Colonic mucosa (tissue), 4 donors: ENCODE measurements at regions not wholly inside any gene's neighbourhood (a gene's known extent, or its start where the extent isn't known, plus 50 kb on each side); places are given as distances from the start of the nearest gene placed in this dataset.

Source experiments
- DNase-seq: peaks from one replicate; pipeline ENCODE4 v3.0.0-alpha.2; 2020
- H3K27ac ChIP-seq: fragments of 200-600 bp; one replicate; pipeline ENCODE4 v1.8.0; 2021
- H3K27me3 ChIP-seq: fragments of 200-600 bp; one replicate; pipeline ENCODE4 v1.8.0; 2021
- H3K36me3 ChIP-seq: fragments of 200-600 bp; one replicate; pipeline ENCODE4 v1.8.0; 2021
- H3K4me1 ChIP-seq: fragments of 200-600 bp; one replicate; pipeline ENCODE4 v1.8.0; 2021; ENCODE audit warnings: mild to moderate bottlenecking
- H3K4me3 ChIP-seq: fragments of 200-600 bp; one replicate; pipeline ENCODE4 v1.8.0; 2021
- H3K9ac ChIP-seq, 2 donors: one replicate each; pipeline ENCODE4 v1.7.0; 2013; ENCODE audit warnings: control low read depth in 2 of 2, low read depth in 2 of 2, low read length in 2 of 2
- H3K9me3 ChIP-seq: fragments of 200-600 bp; one replicate; pipeline ENCODE4 v1.8.0; 2021
- intact Hi-C: fragments of 100-400 bp; cut with DNase I; formaldehyde crosslinking; loops from one replicate; pipeline ENCODE4 v1.14.1; 2022
- TF ChIP-seq, protein P1 (sequence below): fragments of 200-600 bp; IDR thresholded peaks from one replicate; pipeline ENCODE4 v1.8.0; 2022; ENCODE audit warnings: antibody characterized with exemption, mild to moderate bottlenecking
- donor health status: healthy.
- donor health status: DM: no; HTN: no; CAD: no.
- donor health status: DM: no; HTN: no; CAD: no.

DNA sequence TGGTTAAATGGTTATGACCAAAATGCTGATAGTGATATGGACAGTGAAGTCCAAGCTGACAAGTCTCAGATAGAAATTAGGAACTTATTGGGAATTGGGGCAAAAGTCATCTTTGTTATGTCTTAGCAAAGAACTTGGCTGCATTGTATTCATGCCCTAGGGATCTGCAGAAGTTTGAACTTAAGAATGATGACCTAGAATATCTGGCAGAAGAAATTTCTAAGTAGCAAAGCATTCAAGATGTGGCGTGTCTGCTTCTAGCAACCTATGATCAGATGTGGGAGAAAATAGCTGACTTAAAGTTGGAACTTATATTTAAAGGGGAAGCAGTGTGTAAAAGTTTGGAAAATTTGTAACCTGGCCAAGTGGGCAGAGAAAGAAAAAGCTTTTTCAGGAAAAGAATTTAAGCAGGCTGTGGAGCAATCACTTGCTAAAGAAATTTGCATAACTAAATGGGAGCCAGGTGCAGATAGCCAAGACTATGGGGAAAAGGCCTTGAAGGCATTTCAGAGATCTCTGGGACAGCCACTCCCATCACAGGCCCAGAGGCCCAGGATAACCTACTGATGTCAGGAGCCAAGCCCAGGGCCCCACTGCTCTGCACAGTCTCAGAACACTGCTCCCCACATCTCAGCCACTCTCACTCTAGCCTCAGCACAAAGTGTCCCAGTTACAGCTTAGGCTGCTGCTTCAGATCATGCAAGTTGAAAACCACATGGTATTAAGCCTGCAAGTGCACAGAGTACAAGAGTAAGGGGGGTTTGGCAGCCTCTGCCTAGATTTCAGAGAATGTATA, 147.8 kb upstream of the TGFBR2 start:
- H3K9ac ChIP-seq: no peak overlapping the region
- intact Hi-C loops: no loop called here
- H3K36me3 ChIP-seq: no peaks in the 10 kb centered on the region
- no peak overlapping the region for H3K27ac ChIP-seq
- DNase-seq: no peak
- H3K4me3 ChIP-seq: no peak overlapping the region
- H3K27me3 ChIP-seq: no peaks in the 10 kb centered on the region
- TF ChIP-seq, protein P1, sequence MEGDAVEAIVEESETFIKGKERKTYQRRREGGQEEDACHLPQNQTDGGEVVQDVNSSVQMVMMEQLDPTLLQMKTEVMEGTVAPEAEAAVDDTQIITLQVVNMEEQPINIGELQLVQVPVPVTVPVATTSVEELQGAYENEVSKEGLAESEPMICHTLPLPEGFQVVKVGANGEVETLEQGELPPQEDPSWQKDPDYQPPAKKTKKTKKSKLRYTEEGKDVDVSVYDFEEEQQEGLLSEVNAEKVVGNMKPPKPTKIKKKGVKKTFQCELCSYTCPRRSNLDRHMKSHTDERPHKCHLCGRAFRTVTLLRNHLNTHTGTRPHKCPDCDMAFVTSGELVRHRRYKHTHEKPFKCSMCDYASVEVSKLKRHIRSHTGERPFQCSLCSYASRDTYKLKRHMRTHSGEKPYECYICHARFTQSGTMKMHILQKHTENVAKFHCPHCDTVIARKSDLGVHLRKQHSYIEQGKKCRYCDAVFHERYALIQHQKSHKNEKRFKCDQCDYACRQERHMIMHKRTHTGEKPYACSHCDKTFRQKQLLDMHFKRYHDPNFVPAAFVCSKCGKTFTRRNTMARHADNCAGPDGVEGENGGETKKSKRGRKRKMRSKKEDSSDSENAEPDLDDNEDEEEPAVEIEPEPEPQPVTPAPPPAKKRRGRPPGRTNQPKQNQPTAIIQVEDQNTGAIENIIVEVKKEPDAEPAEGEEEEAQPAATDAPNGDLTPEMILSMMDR: no peak
- H3K9me3 ChIP-seq: no peaks in the 10 kb centered on the region
- H3K4me1 ChIP-seq: no peaks in the 10 kb centered on the region

DNA sequence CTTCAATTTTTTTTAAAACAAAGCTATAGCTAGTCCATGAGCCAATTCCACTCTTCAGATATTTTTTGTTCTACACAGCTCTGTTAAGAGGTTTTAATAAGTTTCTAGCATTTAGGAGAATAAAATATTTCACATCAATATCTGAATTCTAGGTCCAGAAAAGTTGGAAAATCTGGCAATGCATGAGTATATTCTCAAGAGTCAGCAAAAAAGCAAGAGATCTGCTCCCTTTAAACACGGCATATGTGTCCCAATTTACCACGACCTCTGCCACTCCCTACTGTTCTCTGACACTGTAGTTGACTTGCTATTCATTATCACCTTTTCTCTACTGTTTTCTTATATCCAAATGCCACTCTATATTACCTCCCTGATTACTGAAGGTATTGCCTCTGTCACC, 145.1 kb upstream of the TGFBR2 start:
- TF ChIP-seq, protein P1: no peak
- H3K4me3 ChIP-seq: no peak overlapping the region

DNA sequence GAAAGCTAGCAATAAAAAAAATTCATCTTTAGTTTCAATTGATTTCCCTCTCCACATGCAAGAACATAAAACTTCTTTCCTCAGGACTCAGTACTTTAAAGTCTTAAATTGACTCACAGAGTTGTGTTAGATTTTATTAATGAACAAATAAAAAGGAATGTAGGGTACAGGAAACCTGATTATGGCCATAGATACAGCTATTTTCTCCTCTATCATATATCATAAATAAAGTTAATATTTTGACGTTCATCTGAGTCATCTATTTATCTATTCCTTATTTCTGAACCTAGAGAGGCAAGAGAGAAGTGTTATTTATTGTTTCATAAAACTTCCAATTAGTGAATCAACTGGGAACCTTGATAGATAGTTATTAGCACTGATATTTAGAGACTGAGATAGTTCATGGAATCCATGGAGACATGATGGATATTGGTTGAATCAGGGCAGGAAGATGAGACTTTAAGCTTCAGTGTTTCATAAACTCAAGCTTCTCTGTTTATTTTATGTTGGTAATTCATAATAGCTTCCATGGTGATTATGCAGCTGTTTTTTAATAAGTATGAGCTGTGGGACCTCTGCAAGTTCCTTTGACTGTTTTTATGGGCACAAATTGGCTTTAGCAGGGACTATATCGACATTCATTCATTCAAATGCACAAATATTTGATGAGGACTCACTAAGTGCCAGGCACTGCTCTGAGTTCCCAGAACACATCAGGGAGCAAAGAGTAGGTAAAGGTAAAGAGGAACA, 143.5 kb upstream of the TGFBR2 start:
- TF ChIP-seq, protein P1: no peak
- Histone ChIP-seq H3K9ac (no peak overlapping the region), H3K4me1 (no peaks in the 10 kb centered on the region), H3K27ac (no peak overlapping the region), H3K27me3 (no peaks in the 10 kb centered on the region), H3K4me3 (no peak overlapping the region), H3K36me3 (no peaks in the 10 kb centered on the region), H3K9me3 (no peaks in the 10 kb centered on the region)
- DNase-seq: no peak
- intact Hi-C loops: no loop called here

More for the DNA sequence above, 145.1 kb upstream of the TGFBR2 start:
- Histone ChIP-seq H3K9ac (no peak overlapping the region), H3K9me3 (no peaks in the 10 kb centered on the region), H3K4me1 (no peaks in the 10 kb centered on the region), H3K27ac (no peak overlapping the region), H3K36me3 (no peaks in the 10 kb centered on the region), H3K27me3 (no peaks in the 10 kb centered on the region)
- DNase-seq: no peak
- intact Hi-C loops: no loop called here

DNA sequence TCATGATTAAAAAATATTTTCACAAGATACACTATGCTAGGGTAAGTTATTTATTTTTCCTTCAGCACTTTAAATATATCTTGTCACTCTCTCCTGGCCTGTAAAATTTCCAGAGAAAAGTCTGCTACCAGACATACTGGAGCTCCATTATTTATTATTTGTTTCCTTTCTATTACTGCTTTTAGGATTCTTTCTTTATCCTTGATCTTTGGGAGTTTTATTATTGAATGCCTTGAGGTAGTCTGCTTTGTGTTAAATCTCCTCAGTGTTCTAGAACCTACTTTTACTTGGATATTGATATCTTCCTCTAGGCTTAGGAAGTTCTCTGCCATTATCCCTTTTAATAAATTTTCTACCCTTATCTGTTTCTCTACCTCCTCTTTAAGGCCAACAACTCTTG, 142.0 kb upstream of the TGFBR2 start:
- Histone ChIP-seq H3K27me3 (no peaks in the 10 kb centered on the region), H3K36me3 (no peaks in the 10 kb centered on the region), H3K9me3 (no peaks in the 10 kb centered on the region), H3K4me3 (no peak overlapping the region), H3K9ac (no peak overlapping the region), H3K27ac (no peak overlapping the region), H3K4me1 (no peaks in the 10 kb centered on the region)
- intact Hi-C loops: no loop called here
- no peak for DNase-seq
- TF ChIP-seq, protein P1: no peak

DNA sequence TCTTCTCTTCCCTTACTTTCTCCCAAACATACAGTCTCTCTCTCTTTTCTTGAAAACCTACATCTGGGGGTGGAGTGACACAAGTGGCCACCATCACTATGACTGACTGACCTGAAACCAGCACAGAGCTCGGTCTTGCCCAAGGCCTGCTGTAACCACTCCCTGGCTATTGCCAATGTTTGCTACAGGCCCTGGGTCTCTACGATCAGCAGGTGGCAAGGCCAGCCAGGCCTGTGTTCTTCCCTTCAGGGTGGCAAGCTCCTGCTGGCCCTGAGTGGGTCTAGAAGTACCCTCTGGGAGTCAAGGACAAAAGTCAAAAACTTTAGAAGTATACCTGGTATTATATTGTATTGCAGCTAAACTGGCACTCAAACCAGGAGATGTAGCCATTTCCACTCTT, 140.9 kb upstream of the TGFBR2 start:
- intact Hi-C loops: no loop called here
- TF ChIP-seq, protein P1: no peak
- Histone ChIP-seq H3K4me3 (no peak overlapping the region), H3K9ac (no peak overlapping the region), H3K27ac (no peak overlapping the region), H3K36me3 (no peaks in the 10 kb centered on the region), H3K27me3 (no peaks in the 10 kb centered on the region), H3K4me1 (no peaks in the 10 kb centered on the region), H3K9me3 (no peaks in the 10 kb centered on the region)
- DNase-seq: no peak
